Left kidney (tissue), 1 donor: ENCODE measurements at regions not wholly inside any gene's neighbourhood (a gene's known extent, or its start where the extent isn't known, plus 50 kb on each side); places are given as distances from the start of the nearest gene placed in this dataset.
"Not testable (repeated sequence)": the region's sequence is repeated elsewhere in the genome, so short reads cannot be mapped to it uniquely, and the experiment has no call there.

Experiments
- DNase-seq: peaks from one replicate; pipeline ENCODE4 v3.0.0-alpha.2; 2013

- no peak for DNase-seq
Measured at GRCh38 chr5:82644229-82644628, 366.1 kb upstream of the RPS23 start.

- no peak for DNase-seq
Measured at GRCh38 chr5:82642313-82642712, 364.2 kb upstream of the RPS23 start.

GRCh38 chr5:82641331-82642003, 363.3 kb upstream of the RPS23 start:
- DNase-seq, result peak; percentile 86

GRCh38 chr5:82640916-82641315, 362.8 kb upstream of the RPS23 start:
- no peak for DNase-seq

- DNase-seq, result no peak
Measured at GRCh38 chr5:82639393-82640144, 361.4 kb upstream of the RPS23 start.

GRCh38 chr5:82636591-82636990, 358.4 kb upstream of the RPS23 start:
- no peak for DNase-seq

- DNase-seq, result peak; percentile 44
Measured at GRCh38 chr5:82635561-82636288, 357.6 kb upstream of the RPS23 start.

GRCh38 chr5:82628364-82628910, 350.3 kb upstream of the RPS23 start:
- DNase-seq, result no peak

GRCh38 chr5:82626905-82627591, 348.9 kb upstream of the RPS23 start:
- DNase-seq, result not testable (repeated sequence)

GRCh38 chr5:82626012-82626411, 347.9 kb upstream of the RPS23 start:
- DNase-seq, result not testable (repeated sequence)

- no peak for DNase-seq
Measured at GRCh38 chr5:82624062-82624461, 345.9 kb upstream of the RPS23 start.

- no peak for DNase-seq
Measured at GRCh38 chr5:82622711-82623514, 344.8 kb upstream of the RPS23 start.

- DNase-seq, result no peak
Measured at GRCh38 chr5:82622205-82622604, 344.1 kb upstream of the RPS23 start.

GRCh38 chr5:82620957-82621600, 342.9 kb upstream of the RPS23 start:
- no peak for DNase-seq

GRCh38 chr5:82619097-82619496, 340.9 kb upstream of the RPS23 start:
- DNase-seq, result no peak

- no peak for DNase-seq
Measured at GRCh38 chr5:82614706-82615105, 336.6 kb upstream of the RPS23 start.

GRCh38 chr5:82613891-82614290, 335.7 kb upstream of the RPS23 start:
- no peak for DNase-seq

- no peak for DNase-seq
Measured at GRCh38 chr5:82610686-82611085, 332.5 kb upstream of the RPS23 start.

GRCh38 chr5:82605441-82605973, 327.4 kb upstream of the RPS23 start:
- DNase-seq, result no peak
